GM21390 (cell line): ENCODE measurements at regions not wholly inside any gene's neighbourhood (a gene's known extent, or its start where the extent isn't known, plus 50 kb on each side); places are given as distances from the start of the nearest gene placed in this dataset.
"Not testable (repeated sequence)": the region's sequence is repeated elsewhere in the genome, so short reads cannot be mapped to it uniquely, and the experiment has no call there.

Source experiments
- ATAC-seq: cut with Tn5 transposase; IDR thresholded peaks from one replicate; pipeline ENCODE4 v1.9.1; 2021; ENCODE audit not compliant: unreplicated experiment

GRCh38 chrX:44785652-44786051, 58.2 kb upstream of the DUSP21 start:
- no peak for ATAC-seq

DNA sequence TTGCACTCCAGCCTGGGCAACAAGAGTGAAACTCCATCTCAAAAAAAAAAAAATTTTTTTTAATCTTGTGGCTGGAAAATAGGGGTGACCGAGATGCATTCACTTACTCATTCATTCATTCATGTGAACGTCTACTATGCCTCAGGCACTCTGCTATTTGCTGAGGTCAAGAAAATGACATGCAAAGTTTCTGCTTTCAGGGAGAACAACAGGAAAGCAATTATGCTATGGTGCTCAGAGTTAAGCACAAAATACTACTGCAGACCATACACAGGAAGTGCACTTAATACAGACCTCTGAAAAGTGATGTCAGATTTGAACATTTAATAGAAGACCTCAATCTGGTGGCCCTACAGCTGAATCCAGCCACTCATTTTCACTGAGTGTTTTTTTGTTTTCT, 59.6 kb upstream of the DUSP21 start:
- no peak for ATAC-seq

- no peak for ATAC-seq
These were observed 65.6 kb upstream of the DUSP21 start for GRCh38 chrX:44778254-44778653.

DNA sequence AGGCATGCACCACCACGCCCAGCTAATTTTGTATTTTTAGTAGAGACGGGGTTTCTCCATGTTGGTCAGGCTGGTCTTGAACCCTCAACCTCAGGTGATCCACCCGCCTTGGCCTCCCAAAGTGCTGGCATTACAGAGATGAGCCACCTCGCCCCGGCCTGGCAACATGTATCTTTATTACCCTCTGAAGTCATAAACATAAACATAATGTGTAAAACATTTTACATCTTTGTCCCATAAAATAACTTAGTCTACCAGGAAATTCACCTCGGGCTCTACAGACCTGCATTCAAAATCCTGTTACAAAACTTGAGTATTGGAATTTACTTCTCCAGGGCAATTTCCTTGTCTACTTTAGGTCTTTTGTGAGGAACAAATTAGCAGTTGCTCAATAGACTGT, 68.1 kb upstream of the DUSP21 start:
- no peak for ATAC-seq

- ATAC-seq = not testable (repeated sequence)
These were observed 69.8 kb upstream of the DUSP21 start for GRCh38 chrX:44774066-44774465.

GRCh38 chrX:44770121-44770520, 73.7 kb upstream of the DUSP21 start:
- no peak for ATAC-seq

- ATAC-seq = no peak
These were observed 76.5 kb upstream of the DUSP21 start for GRCh38 chrX:44767308-44767707.

DNA sequence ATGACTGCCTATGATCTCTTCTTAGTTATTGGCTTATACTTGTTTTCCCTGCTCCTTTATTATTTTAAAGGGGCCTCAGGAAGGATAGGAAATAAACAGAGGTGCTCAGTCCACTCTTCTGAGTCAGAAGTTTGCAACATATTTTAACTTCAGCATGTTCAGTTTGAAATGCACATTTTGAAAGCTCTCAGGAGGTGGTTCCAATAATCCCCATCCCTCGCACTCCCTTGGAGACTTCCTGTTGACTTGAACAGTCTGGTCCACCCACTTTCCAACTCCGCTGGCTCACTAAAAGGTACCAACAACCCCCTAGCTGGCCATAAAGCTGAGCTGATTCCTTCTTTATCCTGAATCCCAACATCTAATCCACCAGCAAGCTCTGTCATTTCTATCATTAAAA, 78.3 kb upstream of the DUSP21 start:
- no peak for ATAC-seq

GRCh38 chrX:44747969-44748368, 95.9 kb upstream of the DUSP21 start:
- ATAC-seq = no peak

- no peak for ATAC-seq
These were observed 96.5 kb upstream of the DUSP21 start for GRCh38 chrX:44747317-44747716.

DNA sequence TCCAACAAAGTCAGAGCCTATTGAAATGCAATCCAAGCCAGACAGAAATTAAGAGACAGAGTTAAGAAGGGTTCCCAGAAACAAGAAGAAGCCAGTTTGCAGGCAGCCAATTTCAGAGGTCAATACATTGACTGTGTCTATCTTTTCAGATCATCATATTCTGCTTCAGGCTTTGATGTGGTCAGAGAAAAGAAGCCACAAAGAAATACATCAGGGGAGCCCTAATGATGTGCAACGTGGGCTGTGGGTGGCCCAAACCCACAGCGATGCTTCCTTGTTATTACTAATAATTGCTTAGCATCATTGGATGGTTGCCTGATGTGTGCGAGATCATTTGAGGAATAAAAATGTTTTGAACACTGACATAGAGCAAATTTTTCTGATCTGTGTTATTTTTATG, 99.0 kb upstream of the DUSP21 start:
- no peak for ATAC-seq

DNA sequence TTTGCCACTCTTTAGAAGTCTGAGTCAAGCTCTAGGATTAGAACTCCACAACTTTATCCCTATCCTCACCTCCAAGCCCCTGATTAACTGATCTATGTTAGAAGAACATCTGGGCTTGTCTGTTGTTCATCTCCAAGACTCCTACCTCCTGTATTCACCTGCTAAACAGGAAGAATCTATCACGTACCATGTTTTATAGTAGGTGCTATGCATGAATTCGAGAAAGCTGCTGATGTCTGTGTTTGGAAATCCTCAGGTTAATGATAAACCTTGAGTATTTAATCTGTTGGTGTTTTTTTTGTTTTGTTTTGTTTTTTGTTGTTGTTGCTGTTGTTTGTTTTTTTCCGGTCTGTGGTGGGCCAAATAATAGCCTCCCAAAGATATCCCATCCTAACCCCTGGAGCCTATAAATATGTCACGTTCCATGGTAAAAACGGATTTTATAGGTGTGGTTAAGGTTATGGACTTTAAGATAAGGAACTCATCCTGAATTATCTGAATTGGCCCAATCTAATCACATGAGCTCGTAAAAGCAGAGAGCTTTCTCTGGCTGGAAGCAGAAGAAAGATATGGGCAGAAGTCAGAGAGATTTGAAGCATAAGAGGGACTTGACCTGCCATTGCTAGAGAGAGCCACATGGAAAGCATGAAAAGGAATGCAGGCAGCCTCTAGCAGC, 101.2 kb upstream of the DUSP21 start:
- ATAC-seq = no peak

GRCh38 chrX:44741859-44742258, 102.0 kb upstream of the DUSP21 start:
- not testable (repeated sequence) for ATAC-seq

DNA sequence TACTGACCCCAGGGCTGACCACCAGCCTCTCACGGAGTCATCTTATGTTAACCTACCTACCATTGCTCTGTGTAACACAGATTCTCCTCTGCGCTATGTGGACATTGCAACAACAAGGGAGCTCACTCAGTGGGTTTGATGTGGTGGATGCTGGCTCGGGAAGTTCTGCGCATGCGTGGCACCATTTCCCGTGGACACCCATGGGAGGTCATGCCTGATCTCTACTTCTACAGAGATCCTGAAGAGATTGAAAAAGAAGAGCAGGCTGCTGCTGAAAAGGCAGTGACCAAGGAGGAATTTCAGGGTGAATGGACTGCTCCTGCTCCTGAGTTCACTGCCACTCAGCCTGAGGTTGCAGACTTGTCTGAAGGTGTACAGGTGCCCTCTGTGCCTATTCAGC, 102.4 kb upstream of the DUSP21 start:
- ATAC-seq = not testable (repeated sequence)

DNA sequence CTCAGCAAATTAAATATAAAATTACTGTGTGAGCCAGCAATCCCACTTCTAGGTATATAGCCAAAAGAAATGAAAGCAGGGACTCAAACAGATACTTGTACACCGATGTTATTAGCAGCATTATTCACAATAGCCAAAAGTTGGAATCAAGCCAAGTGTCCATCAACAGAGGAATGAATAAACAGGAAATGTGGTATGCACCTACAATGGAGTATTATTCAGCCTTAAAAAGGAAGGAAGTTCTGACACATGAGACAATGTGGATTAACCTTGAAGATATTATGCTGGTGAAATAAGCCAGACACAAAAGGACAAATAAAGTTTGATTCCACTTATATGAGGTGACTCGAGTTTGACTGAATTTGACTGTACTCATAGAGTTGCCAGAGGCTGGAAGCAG, 108.3 kb upstream of the DUSP21 start:
- ATAC-seq = no peak

- no peak for ATAC-seq
These were observed 109.9 kb upstream of the DUSP21 start for GRCh38 chrX:44733931-44734330.

GRCh38 chrX:44731160-44731559, 112.7 kb upstream of the DUSP21 start:
- ATAC-seq = no peak

GRCh38 chrX:44723426-44723825, 120.4 kb upstream of the DUSP21 start:
- ATAC-seq = no peak

DNA sequence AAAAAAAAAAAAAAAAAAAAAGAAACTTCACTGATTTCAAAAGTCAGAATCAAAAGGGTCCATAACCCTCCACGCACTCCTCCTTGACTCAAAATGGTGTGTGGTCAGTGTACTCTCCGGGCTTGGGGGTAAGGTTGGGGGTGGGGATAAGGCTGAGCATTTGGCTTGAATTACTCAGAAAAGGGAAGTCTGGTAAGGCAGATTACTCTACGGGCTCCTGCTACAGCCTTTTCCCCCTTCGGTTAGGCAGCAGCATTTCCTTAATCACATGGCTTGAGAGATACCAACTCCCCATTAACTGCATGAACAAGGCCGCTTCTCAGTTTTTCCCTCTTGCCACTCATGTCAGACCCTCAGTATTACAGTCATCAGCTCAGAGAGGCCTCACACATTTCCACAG, 135.4 kb upstream of the DUSP21 start:
- no peak for ATAC-seq

- no peak for ATAC-seq
These were observed 137.8 kb upstream of the DUSP21 start for GRCh38 chrX:44705817-44706551.

- no peak for ATAC-seq
These were observed 145.5 kb upstream of the DUSP21 start for GRCh38 chrX:44698357-44698756.

GRCh38 chrX:44693255-44693654, 150.6 kb upstream of the DUSP21 start:
- no peak for ATAC-seq

DNA sequence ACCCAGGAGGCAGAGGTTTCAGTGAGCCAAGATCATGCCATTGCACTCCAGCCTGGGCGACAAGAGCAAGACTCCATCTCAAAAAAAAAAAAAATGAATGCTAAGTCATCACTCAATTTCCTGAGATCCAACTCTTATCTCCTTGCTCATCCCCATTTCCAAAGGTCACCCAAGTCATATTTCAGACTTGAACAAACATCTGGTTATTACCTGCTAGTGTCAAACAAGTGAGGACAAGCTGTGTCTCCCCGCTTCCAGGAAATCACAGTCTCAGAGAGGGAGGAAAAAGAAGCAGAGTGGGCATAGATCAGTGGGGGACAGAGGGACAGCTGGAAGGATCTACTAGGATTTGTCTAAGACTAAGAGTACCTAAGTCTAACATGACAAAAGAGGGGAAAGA, 147.5 kb upstream of the FUNDC1 start:
- ATAC-seq = no peak
